Choroid plexus epithelial cell (primary cell): ENCODE measurements at regions not wholly inside any gene's neighbourhood (a gene's known extent, or its start where the extent isn't known, plus 50 kb on each side); places are given as distances from the start of the nearest gene placed in this dataset.

Source experiments
- DNase-seq: peaks from one replicate; pipeline ENCODE4 v3.0.0-alpha.2; 2010; ENCODE audit warnings: low read depth
- H3K4me3 ChIP-seq: 2 replicates; pipeline ENCODE4 v1.5.1; 2011; ENCODE audit warnings: low read depth, mild to moderate bottlenecking, control low read depth, low read length, moderate library complexity
- TF ChIP-seq, protein P1 (sequence below): conservative IDR thresholded peaks from 2 replicates; pipeline ENCODE4 v1.5.1; 2011; ENCODE audit warnings: low read depth, mild to moderate bottlenecking, control low read depth, inconsistent platforms, low read length, moderate library complexity

DNA sequence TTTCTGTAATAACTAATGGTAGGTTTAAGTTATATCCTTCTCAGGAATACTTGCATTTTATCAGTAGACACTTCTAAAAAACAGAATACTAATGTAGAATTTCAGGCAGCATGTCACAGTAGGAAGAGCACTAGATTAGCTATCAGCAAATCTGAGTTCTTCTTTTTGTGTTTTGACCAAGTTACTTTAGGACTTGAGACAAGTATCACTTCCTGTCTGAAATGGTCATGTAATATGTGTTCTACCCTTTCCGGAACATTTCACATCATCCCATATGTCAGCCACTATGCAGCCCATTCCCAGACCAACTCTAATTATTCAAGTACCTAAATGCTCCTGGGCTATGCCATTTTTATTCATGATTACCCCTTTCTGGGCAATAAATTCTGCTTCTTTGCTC is 401.8 kb upstream of the RPS6KA3 start:
- TF ChIP-seq, protein P1, sequence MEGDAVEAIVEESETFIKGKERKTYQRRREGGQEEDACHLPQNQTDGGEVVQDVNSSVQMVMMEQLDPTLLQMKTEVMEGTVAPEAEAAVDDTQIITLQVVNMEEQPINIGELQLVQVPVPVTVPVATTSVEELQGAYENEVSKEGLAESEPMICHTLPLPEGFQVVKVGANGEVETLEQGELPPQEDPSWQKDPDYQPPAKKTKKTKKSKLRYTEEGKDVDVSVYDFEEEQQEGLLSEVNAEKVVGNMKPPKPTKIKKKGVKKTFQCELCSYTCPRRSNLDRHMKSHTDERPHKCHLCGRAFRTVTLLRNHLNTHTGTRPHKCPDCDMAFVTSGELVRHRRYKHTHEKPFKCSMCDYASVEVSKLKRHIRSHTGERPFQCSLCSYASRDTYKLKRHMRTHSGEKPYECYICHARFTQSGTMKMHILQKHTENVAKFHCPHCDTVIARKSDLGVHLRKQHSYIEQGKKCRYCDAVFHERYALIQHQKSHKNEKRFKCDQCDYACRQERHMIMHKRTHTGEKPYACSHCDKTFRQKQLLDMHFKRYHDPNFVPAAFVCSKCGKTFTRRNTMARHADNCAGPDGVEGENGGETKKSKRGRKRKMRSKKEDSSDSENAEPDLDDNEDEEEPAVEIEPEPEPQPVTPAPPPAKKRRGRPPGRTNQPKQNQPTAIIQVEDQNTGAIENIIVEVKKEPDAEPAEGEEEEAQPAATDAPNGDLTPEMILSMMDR, result no peak
- no peak for DNase-seq
- no peak overlapping the region for H3K4me3 ChIP-seq

DNA sequence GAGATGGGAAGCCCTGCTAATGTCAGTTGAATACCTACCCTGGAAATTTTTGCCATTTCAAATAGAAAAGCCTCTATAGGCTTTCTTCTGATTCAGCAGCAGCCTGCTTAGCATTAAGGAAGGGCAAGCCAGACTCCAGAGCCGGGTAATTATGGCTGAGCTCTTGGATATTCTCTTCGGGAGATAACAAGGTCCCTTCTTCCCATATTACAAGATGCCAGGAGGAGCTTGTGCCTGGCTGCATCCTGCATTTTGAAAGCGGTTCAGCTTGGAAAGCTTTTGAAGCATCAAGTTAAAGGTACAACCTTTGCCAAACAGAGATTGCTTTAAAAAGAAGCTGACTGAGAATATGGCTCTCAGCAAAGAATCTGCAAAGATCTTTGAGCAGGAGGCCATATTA is 399.6 kb upstream of the RPS6KA3 start:
- DNase-seq, result no peak
- TF ChIP-seq, protein P1, result no peak
- H3K4me3 ChIP-seq, result no peak overlapping the region

DNA sequence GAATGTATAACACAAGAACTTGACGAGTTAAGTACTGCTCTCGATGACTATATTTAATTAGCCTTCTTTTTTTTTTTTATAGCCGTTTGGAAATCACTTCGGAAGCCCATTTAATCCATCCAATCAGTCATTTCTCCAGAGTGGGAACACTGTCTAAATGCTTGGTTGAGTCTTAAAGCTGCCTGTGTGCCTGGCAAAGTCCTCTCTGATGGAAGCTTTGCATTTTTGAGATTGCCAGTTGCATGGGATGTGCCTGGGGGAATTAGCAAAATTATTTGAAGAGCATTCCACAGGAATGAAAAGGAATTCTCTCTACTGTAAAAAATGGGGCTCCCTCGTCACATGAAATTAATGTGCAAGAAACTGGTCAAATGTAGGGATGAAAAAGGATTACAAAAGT is 398.8 kb upstream of the RPS6KA3 start:
- no peak for DNase-seq
- TF ChIP-seq, protein P1, result no peak
- H3K4me3 ChIP-seq, result no peak overlapping the region

GRCh38 chrX:20664774-20665173 is 398.1 kb upstream of the RPS6KA3 start:
- TF ChIP-seq, protein P1, result no peak
- no peak for DNase-seq
- H3K4me3 ChIP-seq, result no peak overlapping the region

- TF ChIP-seq, protein P1, result no peak
Measured at GRCh38 chrX:20664131-20664530, 397.4 kb upstream of the RPS6KA3 start.

DNA sequence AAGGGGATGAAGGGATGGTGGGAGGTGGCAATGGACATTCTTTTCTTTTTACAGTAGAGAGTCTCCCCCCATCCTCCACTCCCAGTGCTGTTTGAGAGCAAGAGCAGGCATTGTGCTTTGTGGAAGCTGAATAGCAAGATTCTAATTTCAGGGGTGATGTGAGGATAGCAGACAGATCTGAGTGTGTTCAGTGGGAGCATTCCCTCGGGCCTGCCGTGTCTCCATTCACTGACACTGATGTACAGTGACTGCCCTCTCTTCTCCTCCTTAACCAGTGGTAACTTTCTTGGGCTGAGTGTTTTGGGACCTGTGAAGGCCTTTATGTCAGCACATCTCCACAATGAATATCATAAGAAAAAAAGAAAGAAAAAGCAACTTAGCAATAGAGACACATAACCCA is 396.6 kb upstream of the RPS6KA3 start:
- H3K4me3 ChIP-seq, result no peak overlapping the region
- DNase-seq, result no peak
- TF ChIP-seq, protein P1, result no peak

More at GRCh38 chrX:20664131-20664530, 397.4 kb upstream of the RPS6KA3 start:
- H3K4me3 ChIP-seq, result no peak overlapping the region
- no peak for DNase-seq

DNA sequence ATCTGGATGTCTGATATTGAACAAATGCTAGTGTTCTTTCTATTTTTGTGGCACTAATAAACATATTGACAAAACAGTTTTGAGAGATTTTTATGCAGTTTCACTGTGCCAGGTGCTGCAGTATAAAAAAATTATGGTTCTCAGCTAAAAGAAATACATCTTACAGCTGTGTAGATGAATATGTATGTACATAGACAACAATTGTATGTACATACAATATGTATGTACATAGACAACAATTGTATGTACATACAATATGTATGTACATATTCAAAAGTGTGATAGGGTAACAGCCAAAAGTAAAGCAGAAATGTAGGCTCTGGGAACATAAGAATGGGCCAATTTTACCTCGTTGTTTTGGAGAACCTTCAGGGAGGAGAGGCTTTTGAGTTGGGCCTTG is 390.0 kb upstream of the RPS6KA3 start:
- TF ChIP-seq, protein P1, result no peak
- DNase-seq, result no peak
- H3K4me3 ChIP-seq, result no peak overlapping the region
